ENCODE measurements at regions not wholly inside any gene's neighbourhood (a gene's known extent, or its start where the extent isn't known, plus 50 kb on each side); places are given as distances from the start of the nearest gene placed in this dataset.

DNA sequence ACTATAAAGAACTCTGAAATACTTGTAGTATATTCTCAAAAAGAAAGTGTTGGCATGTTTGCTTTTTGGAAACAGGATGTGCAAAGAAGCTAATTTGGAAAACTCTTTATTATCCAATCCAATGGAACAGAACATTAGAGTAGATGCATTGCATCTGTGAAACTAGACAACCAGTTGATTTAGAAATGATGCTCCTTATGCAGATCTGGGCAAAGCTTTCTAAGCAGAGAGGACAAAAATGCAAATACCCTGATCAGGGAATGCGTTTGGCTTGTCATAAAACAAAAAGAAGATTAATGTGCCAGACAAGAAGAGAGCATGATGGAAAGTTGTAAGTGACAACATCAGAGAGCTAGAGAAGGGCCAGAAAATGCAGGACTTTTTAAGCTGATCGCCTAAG, 142.3 kb downstream of the RCHY1 start:
- no peak overlapping the region for H3K4me3 ChIP-seq (ENCODE audit: low read depth, low read length)
- no peak for TF ChIP-seq CTCF (IDR thresholded peaks at IDR 0.05; ENCODE audit: insufficient read depth, low read depth, low read length)
- no peak for DNase-seq (ENCODE audit: low read depth)

- no peak for DNase-seq (ENCODE audit: low read depth)
- TF ChIP-seq CTCF (IDR thresholded peaks at IDR 0.05; ENCODE audit: insufficient read depth, low read depth, low read length) = no peak
- no peak overlapping the region for H3K4me3 ChIP-seq (ENCODE audit: low read depth, low read length)
Measured at GRCh38 chr4:75370576-75370975, 143.6 kb downstream of the RCHY1 start.

- H3K4me3 ChIP-seq (ENCODE audit: low read depth, low read length) = no peak overlapping the region
- DNase-seq (ENCODE audit: low read depth) = no peak
- TF ChIP-seq CTCF (IDR thresholded peaks at IDR 0.05; ENCODE audit: insufficient read depth, low read depth, low read length) = no peak
Measured at GRCh38 chr4:75345423-75345822, 168.8 kb downstream of the RCHY1 start.

DNA sequence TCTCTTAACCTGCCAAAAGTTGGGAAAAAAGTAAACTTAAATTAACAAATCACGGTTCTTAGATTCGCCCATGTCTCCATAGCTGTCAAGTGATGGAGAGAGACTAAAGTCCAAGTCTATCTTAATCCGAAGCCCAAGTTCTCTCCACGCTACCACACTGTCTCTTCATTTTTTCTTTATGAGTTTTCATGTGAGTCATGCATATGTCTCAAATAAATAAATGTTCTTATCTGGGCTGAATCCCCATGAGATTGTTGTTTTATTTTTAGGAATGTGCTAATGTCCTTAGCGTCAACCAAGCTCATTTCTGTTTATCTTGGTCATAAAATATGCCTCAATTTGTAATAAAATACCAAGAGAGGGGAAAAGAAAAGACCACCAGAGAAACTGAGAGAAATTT, 169.3 kb downstream of the RCHY1 start:
- TF ChIP-seq CTCF (IDR thresholded peaks at IDR 0.05; ENCODE audit: insufficient read depth, low read depth, low read length) = no peak
- no peak overlapping the region for H3K4me3 ChIP-seq (ENCODE audit: low read depth, low read length)
- DNase-seq (ENCODE audit: low read depth) = peak; percentile 89

GRCh38 chr4:75343333-75343732, 170.9 kb downstream of the RCHY1 start:
- H3K4me3 ChIP-seq (ENCODE audit: low read depth, low read length) = no peak overlapping the region
- TF ChIP-seq CTCF (IDR thresholded peaks at IDR 0.05; ENCODE audit: insufficient read depth, low read depth, low read length) = no peak
- peak; percentile 78 for DNase-seq (ENCODE audit: low read depth)

DNA sequence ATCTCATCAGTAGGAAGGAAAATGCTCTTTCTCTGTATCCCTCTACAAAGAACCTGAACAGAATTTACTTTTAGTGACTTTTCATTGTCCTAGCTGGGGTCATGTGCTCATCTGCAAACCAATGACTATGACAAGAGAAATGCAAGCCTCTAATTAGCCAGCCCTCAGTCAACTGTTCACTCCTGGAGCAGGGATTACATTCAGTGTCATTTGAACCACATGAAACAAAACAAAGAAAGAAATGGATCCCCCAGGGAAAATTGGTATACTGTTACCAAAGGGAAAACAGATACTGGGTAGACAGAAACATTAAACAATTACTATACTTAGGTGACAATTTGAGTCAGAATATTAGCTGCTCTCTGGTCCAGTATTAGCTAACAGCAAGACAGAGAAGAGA, 173.6 kb downstream of the RCHY1 start:
- no peak for DNase-seq (ENCODE audit: low read depth)
- TF ChIP-seq CTCF (IDR thresholded peaks at IDR 0.05; ENCODE audit: insufficient read depth, low read depth, low read length) = no peak
- no peak overlapping the region for H3K4me3 ChIP-seq (ENCODE audit: low read depth, low read length)

GRCh38 chr4:75338352-75338880, 175.8 kb downstream of the RCHY1 start:
- no peak for TF ChIP-seq CTCF (IDR thresholded peaks at IDR 0.05; ENCODE audit: insufficient read depth, low read depth, low read length)
- peak; percentile 39 for DNase-seq (ENCODE audit: low read depth)

More at GRCh38 chr4:75338352-75338880, 175.8 kb downstream of the RCHY1 start:
- H3K4me3 ChIP-seq (ENCODE audit: low read depth, low read length) = no peak overlapping the region

Data from fibroblast of villous mesenchyme (primary cell).